ENCODE measurements at regions not wholly inside any gene's neighbourhood (a gene's known extent, or its start where the extent isn't known, plus 50 kb on each side); places are given as distances from the start of the nearest gene placed in this dataset.
"Not testable (repeated sequence)": the region's sequence is repeated elsewhere in the genome, so short reads cannot be mapped to it uniquely, and the experiment has no call there.

GRCh38 chr4:124873361-124874171 lies 161.0 kb upstream of the ANKRD50 start:
- intact Hi-C loops (cut with DNase I) = no loop called here
- ATAC-seq (ENCODE audit: poor library complexity) (no peak), DNase-seq (no peak)

- DNase-seq (no peak), ATAC-seq (ENCODE audit: poor library complexity) (no peak)
- intact Hi-C loops (cut with DNase I) = no loop called here
Observed at GRCh38 chr4:124872659-124873058, 160.1 kb upstream of the ANKRD50 start.

DNA sequence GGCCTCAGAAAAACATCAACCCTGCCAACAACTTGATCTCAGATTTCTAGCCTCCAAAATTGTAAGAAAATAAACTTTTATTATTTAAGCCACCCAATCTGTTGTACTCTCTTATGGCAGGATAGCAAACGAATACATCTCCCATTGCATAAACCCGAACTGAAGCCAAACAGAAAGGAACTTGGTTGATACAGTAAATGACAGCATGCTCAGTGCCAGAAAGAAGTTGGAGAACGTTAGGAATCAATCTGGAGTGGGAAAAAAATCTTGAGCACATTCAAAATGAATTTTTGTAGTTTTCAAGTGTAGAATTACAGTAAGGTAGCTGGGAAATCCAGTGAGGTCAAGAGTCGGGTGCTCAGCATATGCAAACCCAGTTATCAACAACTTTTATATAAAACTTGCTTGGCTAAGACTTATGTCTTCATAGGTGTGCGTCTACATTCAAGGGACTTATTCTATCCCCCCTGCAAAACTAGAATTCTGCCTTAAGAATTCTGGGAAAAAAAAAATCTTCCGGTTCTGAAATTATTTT lies 157.5 kb upstream of the ANKRD50 start:
- intact Hi-C loops (cut with DNase I) = no loop called here
- DNase-seq = no peak
- ATAC-seq (ENCODE audit: poor library complexity) = no peak

DNA sequence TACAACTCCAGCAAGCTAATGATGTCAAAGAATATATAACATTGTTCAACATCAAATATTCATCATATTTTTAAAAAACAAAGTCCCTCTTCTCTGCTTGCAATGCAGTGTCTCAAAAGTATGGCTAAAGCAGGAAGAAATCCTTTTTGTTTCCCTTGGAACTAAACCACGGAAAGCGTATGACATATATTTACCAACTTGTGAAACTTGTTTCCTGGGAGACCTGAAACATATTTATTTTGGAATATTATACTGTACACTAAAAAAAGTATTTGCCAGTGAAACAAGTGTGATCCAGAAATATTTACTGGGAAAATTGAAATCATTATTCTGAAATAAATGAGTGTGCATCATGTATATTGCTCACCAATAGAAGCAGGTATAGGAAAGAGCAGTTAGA lies 156.0 kb upstream of the ANKRD50 start:
- no peak for ATAC-seq (ENCODE audit: poor library complexity)
- intact Hi-C loops (cut with DNase I) = no loop called here
- DNase-seq = no peak

DNA sequence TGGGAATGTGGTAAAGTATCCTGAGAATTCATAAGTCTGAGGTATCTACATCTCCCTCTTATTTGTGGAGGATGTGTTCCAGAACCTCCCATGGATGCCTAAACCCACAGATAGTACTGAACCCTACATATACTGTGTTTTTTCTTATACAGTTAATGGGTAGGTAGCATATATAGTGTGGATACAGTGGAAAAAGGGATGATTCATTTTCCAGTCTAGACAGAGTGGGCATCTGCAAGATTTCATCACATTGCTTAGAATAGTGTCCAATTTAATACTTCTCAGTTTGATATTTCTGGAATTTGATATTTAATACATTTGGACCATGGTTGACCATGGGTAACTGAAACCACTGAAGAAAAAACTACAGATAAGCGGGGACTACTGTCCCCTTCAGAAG lies 155.0 kb upstream of the ANKRD50 start:
- no peak for DNase-seq
- no peak for ATAC-seq (ENCODE audit: poor library complexity)
- intact Hi-C loops (cut with DNase I) = no loop called here

GRCh38 chr4:124866301-124866700 lies 153.8 kb upstream of the ANKRD50 start:
- no peak for DNase-seq
- ATAC-seq (ENCODE audit: poor library complexity) = no peak
- intact Hi-C loops (cut with DNase I) = no loop called here

GRCh38 chr4:124863040-124863545 lies 150.6 kb upstream of the ANKRD50 start:
- ATAC-seq (ENCODE audit: poor library complexity) (no peak), DNase-seq (no peak)
- intact Hi-C loops (cut with DNase I) = no loop called here

GRCh38 chr4:124862261-124862660 lies 149.7 kb upstream of the ANKRD50 start:
- no peak for DNase-seq
- intact Hi-C loops (cut with DNase I) = no loop called here
- ATAC-seq (ENCODE audit: poor library complexity) = no peak

DNA sequence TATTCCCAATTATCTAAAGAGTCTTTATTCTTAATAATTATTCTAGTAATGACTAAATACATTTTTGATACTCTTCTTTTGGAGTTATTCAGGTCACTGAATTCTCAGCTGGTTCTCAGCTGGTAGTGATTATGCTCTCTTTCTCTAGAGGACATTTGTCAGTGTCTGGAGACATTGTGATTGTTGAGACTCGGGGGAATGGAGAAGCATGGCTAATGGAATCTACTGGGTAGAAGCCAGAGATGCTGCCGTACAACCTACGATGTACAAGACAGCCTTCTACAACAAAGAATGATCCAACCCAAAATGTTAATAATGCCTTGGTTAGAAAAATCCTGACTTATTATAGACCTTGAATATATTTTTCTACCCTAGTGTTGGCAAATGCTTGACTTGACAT lies 149.2 kb upstream of the ANKRD50 start:
- no peak for DNase-seq
- intact Hi-C loops (cut with DNase I) = no loop called here
- ATAC-seq (ENCODE audit: poor library complexity) = no peak

GRCh38 chr4:124854968-124855367 lies 142.4 kb upstream of the ANKRD50 start:
- DNase-seq = no peak
- ATAC-seq (ENCODE audit: poor library complexity) = no peak
- intact Hi-C loops (cut with DNase I) = no loop called here

DNA sequence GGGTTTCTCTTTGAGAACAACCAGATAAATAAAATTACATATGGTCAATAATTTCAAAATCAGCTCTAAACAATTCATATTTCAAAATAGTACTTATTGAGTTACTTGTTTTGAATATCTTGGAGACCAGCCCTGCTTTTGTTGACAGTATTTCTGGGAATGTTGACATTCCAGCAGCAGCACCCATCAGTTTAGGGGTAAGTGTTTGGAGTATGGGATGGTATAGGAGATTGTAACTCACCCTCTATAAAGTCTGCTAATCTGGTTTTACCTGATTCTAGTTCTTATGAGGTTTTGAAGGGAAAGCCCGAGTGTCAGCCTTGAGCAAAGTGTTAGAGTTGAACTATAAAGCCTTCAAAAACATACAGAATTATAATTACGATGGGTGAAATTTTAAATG lies 139.2 kb upstream of the ANKRD50 start:
- intact Hi-C loops (cut with DNase I) = no loop called here
- ATAC-seq (ENCODE audit: poor library complexity) = no peak
- no peak for DNase-seq

GRCh38 chr4:124846306-124846705 lies 133.8 kb upstream of the ANKRD50 start:
- ATAC-seq (ENCODE audit: poor library complexity) (no peak), DNase-seq (no peak)

DNA sequence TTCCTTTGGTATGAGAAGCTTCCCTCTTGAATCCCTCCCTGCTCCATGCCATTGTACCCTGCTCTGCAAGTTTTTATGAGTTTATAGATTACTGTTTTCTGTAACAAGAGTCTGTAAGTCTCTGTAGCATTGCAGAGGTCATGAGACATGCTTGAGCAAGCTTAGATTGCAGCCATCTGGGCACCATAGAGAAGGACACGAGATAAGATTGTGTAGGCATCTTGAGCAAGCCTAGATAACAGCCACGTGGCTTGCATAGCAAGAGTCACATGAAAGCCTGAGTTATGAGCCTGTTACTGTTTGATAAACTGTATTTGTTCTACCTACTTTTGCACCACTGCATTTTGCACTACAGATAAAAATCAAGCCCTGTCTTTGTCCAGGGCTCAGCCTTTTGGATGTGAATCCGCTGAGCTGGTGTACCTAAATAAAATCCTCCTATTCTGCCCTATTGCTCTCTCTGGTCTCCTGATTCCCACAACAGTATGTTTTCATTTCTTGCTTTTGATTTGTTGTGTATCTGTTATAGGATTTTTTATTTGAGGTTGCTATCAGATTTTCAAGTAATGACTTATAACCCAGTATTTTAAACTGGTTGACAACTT lies 127.4 kb upstream of the ANKRD50 start:
- no peak for ATAC-seq (ENCODE audit: poor library complexity)
- no peak for DNase-seq
- intact Hi-C loops (cut with DNase I) = no loop called here

More at GRCh38 chr4:124846306-124846705, 133.8 kb upstream of the ANKRD50 start:
- intact Hi-C loops (cut with DNase I) = no loop called here

GRCh38 chr4:124833831-124834505 lies 121.4 kb upstream of the ANKRD50 start:
- ATAC-seq (ENCODE audit: poor library complexity) (no peak), DNase-seq (no peak)
- intact Hi-C loops (cut with DNase I) = no loop called here

- no peak for ATAC-seq (ENCODE audit: poor library complexity)
- no peak for DNase-seq
- intact Hi-C loops (cut with DNase I) = no loop called here
Observed at GRCh38 chr4:124828382-124828781, 115.8 kb upstream of the ANKRD50 start.

DNA sequence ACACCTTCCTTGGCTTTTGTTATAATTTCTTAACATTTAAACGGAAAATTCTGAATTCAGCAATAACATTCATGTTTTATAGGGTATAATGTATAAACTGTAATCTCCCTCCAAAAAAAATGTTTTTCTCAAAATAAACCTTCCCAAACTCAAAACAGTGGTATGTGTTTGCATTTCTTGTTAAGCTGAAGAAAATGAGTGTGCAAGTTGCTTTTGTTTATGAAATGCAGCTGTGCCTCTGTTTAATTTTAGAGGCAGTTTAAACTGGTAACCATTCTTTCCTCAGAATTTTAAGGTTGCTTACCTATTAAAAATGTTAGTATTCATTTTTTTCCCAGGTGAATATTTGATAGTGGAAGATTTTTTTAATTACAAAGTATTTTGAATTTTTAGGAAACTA lies 105.0 kb upstream of the ANKRD50 start:
- no peak for ATAC-seq (ENCODE audit: poor library complexity)
- intact Hi-C loops (cut with DNase I) = no loop called here
- DNase-seq = no peak

GRCh38 chr4:124812203-124812602 lies 99.7 kb upstream of the ANKRD50 start:
- intact Hi-C loops (cut with DNase I); ATAC-seq (ENCODE audit: poor library complexity); DNase-seq: not testable (repeated sequence)

DNA sequence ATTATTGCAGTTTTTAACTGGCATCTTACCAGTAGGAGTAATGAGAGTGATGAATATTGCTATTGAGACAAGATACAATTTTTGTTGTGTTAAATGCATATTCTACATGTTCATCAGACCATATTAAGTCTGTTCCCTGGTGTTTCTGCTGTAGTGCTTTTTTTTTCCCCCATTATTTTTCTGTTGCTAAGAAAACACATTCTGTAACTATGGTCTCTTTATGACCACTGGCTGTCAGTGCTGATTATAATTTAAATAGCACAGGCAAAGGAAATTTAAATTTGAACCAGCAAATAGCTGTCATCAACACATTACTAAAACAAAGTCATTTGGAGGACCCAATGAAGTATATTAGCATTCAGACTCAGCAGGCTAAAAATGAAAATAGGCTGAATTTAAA lies 98.3 kb upstream of the ANKRD50 start:
- ATAC-seq (ENCODE audit: poor library complexity) (no peak), DNase-seq (no peak)
- intact Hi-C loops (cut with DNase I) = no loop called here

- intact Hi-C loops (cut with DNase I) = no loop called here
- no peak for ATAC-seq (ENCODE audit: poor library complexity)
- DNase-seq = no peak
Observed at GRCh38 chr4:124807421-124807820, 94.9 kb upstream of the ANKRD50 start.

- intact Hi-C loops (cut with DNase I) = no loop called here
- ATAC-seq (ENCODE audit: poor library complexity) = no peak
Observed at GRCh38 chr4:124806403-124806802, 93.9 kb upstream of the ANKRD50 start.

More at GRCh38 chr4:124806403-124806802, 93.9 kb upstream of the ANKRD50 start:
- DNase-seq = no peak

Data from Right ventricle myocardium superior (tissue), 1 donor.